Activated T-helper 2 cell treated with anti-CD3 and anti-CD28 coated beads, Interferon-gamma antibody, Interleukin-2, Interleukin-4, amounts not matched to agents 10 μg/mL and 5 μg/mL and 100 μg/mL, durations not matched to agents 14 hours and 24 hours and 36 hours (primary cell): ENCODE measurements at regions not wholly inside any gene's neighbourhood (a gene's known extent, or its start where the extent isn't known, plus 50 kb on each side); places are given as distances from the start of the nearest gene placed in this dataset.

Experiments used
- DNase-seq: peaks from one replicate; pipeline ENCODE4 v3.0.0; 2021; ENCODE audit warnings: low spot score
- H3K27ac Mint-ChIP-seq: one replicate; pipeline ENCODE4 v1.8.0; 2021; ENCODE audit warnings: mixed read lengths
- H3K27me3 Mint-ChIP-seq: one replicate; pipeline ENCODE4 v1.8.0; 2021; ENCODE audit warnings: low read depth, mixed read lengths
- H3K36me3 Mint-ChIP-seq: one replicate; pipeline ENCODE4 v1.8.0; 2021; ENCODE audit warnings: low read depth, mixed read lengths
- H3K4me1 Mint-ChIP-seq: one replicate; pipeline ENCODE4 v1.8.0; 2021; ENCODE audit warnings: low read depth, mixed read lengths
- H3K4me3 Mint-ChIP-seq: one replicate; pipeline ENCODE4 v1.8.0; 2021; ENCODE audit warnings: low read depth, mild to moderate bottlenecking, moderate library complexity, mixed read lengths
- H3K9me3 Mint-ChIP-seq: one replicate; pipeline ENCODE4 v1.8.0; 2021; ENCODE audit warnings: mixed read lengths
- intact Hi-C: fragments of 100-400 bp; cut with micrococcal nuclease; formaldehyde crosslinking; loops from one replicate; pipeline ENCODE4 v1.15.1; 2023

DNA sequence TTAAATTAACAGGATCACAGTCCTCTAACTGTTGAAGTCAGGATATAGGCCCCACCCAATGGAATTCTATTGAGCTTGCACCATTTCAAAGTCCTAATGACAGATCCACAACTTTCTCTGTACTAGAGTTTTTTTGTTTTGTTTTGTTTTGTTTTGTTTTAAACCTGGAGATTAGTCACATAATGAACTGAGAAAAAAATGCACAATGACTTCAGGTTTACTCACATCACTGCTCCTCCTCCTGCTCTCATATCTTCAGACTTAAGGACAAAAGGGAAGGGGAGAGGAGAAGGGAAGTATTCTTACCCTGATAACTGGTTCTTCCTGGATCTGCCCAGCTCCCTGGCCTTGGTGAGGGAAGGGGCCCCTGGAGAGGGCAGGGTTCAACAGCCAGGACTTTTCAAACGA, 208.2 kb upstream of the EPHA4 start:
- H3K27me3 Mint-ChIP-seq = no peaks in the 10 kb centered on the region
- H3K4me3 Mint-ChIP-seq = no peak overlapping the region
- intact Hi-C loops = no loop called here
- no peak for DNase-seq
- H3K4me1 Mint-ChIP-seq = no peaks in the 10 kb centered on the region
- H3K27ac Mint-ChIP-seq = no peak overlapping the region
- no peaks in the 10 kb centered on the region for H3K9me3 Mint-ChIP-seq
- no peaks in the 10 kb centered on the region for H3K36me3 Mint-ChIP-seq

DNA sequence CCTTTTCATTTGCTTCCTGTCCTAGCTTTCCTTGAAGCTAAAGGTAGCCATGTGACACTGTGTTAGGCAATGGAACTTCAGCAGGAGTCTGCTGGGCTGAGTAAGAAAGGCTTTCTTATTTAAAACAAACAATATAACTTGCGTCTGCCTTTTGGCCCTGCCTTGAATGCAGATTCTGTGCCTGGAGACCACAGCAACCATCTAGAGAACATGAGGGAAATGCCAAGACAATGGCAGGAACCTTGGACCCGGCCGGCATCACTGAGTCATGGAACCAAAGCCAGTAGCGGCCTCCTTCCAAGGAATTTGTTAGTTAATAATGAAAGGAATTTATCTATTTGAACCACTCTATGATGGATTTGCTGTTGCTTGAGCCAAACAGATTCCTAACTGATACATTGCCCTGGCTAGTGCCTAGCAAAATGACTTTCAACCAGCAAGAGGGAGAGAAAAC, 207.5 kb upstream of the EPHA4 start:
- intact Hi-C loops = no loop called here
- H3K4me3 Mint-ChIP-seq = no peak overlapping the region
- DNase-seq = no peak
- H3K36me3 Mint-ChIP-seq = no peaks in the 10 kb centered on the region
- H3K27ac Mint-ChIP-seq = no peak overlapping the region
- no peaks in the 10 kb centered on the region for H3K4me1 Mint-ChIP-seq
- H3K27me3 Mint-ChIP-seq = no peaks in the 10 kb centered on the region
- no peaks in the 10 kb centered on the region for H3K9me3 Mint-ChIP-seq

DNA sequence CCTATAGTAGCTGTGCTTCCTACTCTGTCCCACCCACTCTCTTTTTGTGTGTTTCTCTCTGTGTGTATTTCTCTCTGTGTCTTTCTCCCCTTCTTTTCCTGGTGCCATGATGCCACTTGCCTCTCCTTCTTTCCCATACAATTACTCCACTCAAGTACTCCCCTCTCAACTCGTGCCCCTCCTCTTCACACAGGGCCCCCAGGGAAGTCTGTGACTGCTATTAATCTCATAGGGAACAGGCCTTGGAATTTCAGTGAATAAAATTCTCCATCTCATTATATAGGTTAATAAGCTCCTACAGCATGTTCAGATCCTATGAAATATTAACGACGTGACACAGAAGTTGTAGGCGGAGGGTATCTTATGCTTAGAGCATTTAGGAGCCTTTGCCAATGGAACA, 205.9 kb upstream of the EPHA4 start:
- intact Hi-C loops = no loop called here
- H3K4me1 Mint-ChIP-seq = no peaks in the 10 kb centered on the region
- no peak for DNase-seq
- no peak overlapping the region for H3K27ac Mint-ChIP-seq
- H3K27me3 Mint-ChIP-seq = no peaks in the 10 kb centered on the region
- no peak overlapping the region for H3K4me3 Mint-ChIP-seq
- no peaks in the 10 kb centered on the region for H3K36me3 Mint-ChIP-seq
- no peaks in the 10 kb centered on the region for H3K9me3 Mint-ChIP-seq

DNA sequence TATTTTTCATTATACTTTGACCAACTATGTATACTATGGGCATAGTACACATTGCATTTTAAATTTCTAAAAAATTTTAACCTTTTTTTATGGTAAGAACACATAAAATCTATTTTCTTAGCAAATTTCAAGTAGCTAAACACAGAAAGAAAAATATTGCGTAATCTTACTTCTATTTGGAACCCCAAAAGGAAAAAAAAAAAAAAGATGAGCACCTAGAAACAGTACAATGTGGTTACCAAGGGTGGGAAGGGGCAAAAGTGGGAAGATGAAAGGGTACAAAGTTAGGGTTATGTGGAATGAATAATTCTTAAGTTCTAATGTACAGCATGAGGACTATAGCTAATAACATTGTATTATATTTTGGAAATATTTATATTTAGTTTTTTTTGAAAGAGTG, 205.0 kb upstream of the EPHA4 start:
- no peaks in the 10 kb centered on the region for H3K27me3 Mint-ChIP-seq
- H3K27ac Mint-ChIP-seq = no peak overlapping the region
- no peak for DNase-seq
- no peaks in the 10 kb centered on the region for H3K9me3 Mint-ChIP-seq
- no peaks in the 10 kb centered on the region for H3K36me3 Mint-ChIP-seq
- H3K4me3 Mint-ChIP-seq = no peak overlapping the region
- intact Hi-C loops = no loop called here
- no peaks in the 10 kb centered on the region for H3K4me1 Mint-ChIP-seq

DNA sequence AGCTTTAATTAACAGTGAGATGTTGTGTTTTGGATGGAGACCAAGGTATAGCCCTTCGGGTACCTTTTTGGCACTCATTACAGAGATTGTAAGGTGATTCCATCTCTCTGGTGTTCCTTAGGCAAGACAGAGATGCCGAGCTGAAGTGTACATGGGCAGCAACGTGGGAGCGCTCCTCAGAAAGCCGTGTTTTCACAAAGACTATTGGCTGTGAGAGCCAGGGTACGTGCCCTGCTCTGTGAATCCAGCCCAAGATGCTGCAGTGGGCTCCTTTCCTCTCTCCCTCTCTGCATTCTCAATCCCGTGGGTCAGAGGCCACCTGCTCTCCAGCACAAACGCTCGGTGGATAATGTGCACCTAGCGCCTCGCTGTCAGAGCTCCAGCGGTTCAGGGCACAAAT, 203.0 kb upstream of the EPHA4 start:
- Mint-ChIP-seq H3K27ac (no peak overlapping the region), H3K4me1 (no peaks in the 10 kb centered on the region), H3K27me3 (no peaks in the 10 kb centered on the region), H3K4me3 (no peak overlapping the region), H3K36me3 (no peaks in the 10 kb centered on the region), H3K9me3 (no peaks in the 10 kb centered on the region)
- intact Hi-C loops = no loop called here
- DNase-seq = no peak

DNA sequence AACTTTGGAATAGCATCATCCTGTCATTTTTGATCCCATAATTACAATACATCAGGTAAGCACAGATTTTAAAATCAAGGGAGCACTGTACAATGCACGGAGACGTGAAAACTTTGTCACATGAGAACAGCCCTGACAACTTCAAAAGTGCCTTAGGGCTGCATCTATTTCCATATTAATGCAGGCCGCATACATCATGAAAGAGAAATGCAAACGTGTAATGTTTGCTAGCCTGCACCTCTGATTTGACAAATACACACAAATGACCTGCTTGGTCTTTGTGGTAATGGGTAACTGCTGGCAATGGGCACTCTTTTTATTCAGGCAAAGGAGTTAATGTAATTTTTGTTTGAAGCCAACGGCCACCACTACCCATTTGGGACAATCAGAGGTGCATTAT, 202.0 kb upstream of the EPHA4 start:
- no peak for DNase-seq
- Mint-ChIP-seq H3K36me3 (no peaks in the 10 kb centered on the region), H3K9me3 (no peaks in the 10 kb centered on the region), H3K27ac (no peak overlapping the region), H3K4me3 (no peak overlapping the region), H3K4me1 (no peaks in the 10 kb centered on the region), H3K27me3 (no peaks in the 10 kb centered on the region)
- intact Hi-C loops = no loop called here

DNA sequence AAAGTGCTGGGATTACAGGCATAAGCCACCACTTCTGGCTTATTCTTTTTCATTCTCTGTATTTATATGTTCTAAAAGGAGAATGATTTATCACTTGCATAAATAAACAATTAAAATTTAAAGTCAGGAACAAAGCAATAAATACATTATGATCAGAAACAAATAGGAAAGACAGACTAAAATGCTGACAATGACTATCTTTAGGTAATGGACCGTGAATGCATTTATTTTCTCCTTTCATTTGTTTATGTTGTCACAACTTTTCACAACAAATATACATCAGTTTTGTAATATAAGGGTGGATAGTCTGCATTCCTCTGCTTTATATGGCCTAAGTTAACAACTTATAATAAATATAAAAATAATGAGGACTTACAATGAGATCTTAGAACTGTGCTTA, 199.2 kb upstream of the EPHA4 start:
- Mint-ChIP-seq H3K27ac (no peak overlapping the region), H3K9me3 (no peaks in the 10 kb centered on the region), H3K27me3 (no peaks in the 10 kb centered on the region), H3K36me3 (no peaks in the 10 kb centered on the region), H3K4me3 (no peak overlapping the region), H3K4me1 (no peaks in the 10 kb centered on the region)
- intact Hi-C loops = no loop called here
- no peak for DNase-seq

DNA sequence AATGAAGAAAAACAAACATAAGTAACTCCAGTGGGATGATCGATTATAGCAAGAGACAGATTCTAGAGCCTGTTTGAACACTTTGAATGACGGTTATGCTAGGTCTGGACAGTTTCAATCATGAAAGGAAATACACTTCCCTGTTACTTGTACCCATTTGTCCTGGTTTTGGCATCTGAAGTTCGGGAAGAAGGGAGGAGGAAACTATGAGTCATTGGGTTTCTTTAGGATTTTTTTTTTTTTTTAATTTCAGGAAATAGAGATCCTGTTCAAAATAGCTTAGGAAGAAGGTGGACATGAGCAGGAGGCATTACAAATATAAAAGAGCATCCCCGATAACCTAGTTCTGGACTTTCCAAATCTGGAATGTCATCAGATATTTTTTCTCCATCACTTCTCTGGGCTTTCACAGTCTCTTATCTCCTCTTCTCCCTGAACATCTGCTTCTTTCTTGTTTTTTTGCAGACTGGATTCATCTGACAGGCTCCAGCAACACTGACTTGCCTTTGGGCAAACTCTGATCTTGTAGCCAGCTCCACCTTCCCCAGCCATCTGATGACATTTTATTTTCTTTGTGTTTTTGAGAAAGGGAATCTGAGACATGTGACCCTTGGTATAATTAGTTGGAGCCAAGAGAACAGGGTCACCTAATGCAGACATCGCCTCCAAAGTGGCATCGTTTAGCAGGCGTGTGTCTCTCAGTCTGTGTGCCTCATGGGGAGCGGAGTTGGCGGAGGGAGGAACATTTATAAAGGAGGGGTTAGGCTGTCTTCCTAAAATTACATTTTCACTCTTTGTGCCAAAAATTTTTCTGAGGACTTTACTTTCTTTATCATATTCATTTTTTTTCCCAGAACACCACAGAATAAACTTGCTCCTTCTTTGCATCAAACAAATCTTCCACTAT, 195.3 kb upstream of the EPHA4 start:
- Mint-ChIP-seq H3K27me3 (no peaks in the 10 kb centered on the region), H3K9me3 (no peaks in the 10 kb centered on the region), H3K27ac (no peak overlapping the region), H3K4me1 (no peaks in the 10 kb centered on the region), H3K4me3 (no peak overlapping the region), H3K36me3 (no peaks in the 10 kb centered on the region)
- intact Hi-C loops = no loop called here
- no peak for DNase-seq

DNA sequence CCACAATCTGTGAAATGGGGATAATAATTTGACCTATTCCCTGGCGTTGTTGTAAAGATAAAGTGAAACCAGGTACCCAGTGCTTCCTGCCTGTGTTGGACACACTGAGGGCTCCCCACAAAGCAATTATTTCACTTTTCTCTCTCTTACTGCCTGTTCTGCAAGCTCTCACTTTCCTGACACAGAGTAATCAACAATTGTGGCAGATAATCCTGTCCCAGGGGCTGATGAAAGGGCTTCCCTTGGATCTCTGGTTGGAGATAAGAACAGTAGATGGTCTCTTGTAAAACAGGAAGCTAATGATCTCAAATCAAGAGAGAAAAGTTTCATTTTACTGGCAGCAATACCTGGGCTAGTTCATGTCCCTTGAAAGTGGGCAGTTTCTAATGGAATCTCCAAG, 190.4 kb upstream of the EPHA4 start:
- H3K36me3 Mint-ChIP-seq = no peaks in the 10 kb centered on the region

DNA sequence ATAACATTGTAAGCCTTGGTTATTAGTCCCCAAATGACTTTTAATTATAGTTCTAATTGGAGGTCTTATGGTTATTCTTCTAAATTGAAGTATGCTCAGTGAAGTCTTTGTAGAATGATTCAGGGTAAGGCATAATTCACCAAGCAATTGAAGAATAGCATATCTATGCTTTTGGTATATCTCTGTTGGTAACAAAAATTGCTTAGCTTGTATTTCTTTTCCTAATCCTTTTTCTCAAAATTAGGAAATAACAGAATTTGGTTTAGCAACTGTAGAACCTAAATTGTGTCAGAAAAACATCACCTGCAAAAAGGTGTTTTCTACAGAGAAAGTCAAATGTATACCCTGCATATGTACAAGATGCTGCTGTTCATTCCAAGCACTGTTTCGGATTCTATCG, 189.2 kb upstream of the EPHA4 start:
- H3K27ac Mint-ChIP-seq = no peak overlapping the region
- H3K4me1 Mint-ChIP-seq = no peaks in the 10 kb centered on the region
- H3K9me3 Mint-ChIP-seq = no peaks in the 10 kb centered on the region
- H3K4me3 Mint-ChIP-seq = no peak overlapping the region
- no peak for DNase-seq
- intact Hi-C loops = no loop called here
- H3K27me3 Mint-ChIP-seq = no peaks in the 10 kb centered on the region
- no peaks in the 10 kb centered on the region for H3K36me3 Mint-ChIP-seq

More for the DNA sequence above, 190.4 kb upstream of the EPHA4 start:
- H3K4me3 Mint-ChIP-seq = no peak overlapping the region
- H3K9me3 Mint-ChIP-seq = no peaks in the 10 kb centered on the region
- intact Hi-C loops = no loop called here
- no peaks in the 10 kb centered on the region for H3K4me1 Mint-ChIP-seq
- no peak overlapping the region for H3K27ac Mint-ChIP-seq
- DNase-seq = no peak
- H3K27me3 Mint-ChIP-seq = no peaks in the 10 kb centered on the region

DNA sequence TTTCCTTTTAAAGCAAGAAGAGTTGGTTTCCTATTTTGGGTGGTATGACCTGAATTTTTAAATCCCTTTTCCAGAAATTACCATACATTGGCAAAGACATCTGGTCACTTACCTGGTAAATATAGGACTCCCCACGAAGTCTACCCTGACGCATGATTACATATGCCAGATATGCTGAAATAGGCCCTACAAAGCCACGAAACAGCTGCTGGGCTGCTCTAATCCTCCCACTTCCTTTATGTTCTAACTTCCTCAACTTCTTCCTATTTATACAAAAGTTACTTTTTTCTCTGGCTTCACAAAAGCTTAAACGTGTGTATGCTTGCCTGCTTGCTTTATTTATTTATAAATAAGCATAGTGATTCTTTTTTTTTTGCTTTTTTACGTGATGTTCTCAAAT, 186.0 kb upstream of the EPHA4 start:
- H3K27me3 Mint-ChIP-seq = no peaks in the 10 kb centered on the region
- H3K9me3 Mint-ChIP-seq = no peaks in the 10 kb centered on the region
- H3K27ac Mint-ChIP-seq = no peak overlapping the region
- no peak overlapping the region for H3K4me3 Mint-ChIP-seq
- H3K4me1 Mint-ChIP-seq = no peaks in the 10 kb centered on the region
- intact Hi-C loops = no loop called here
- H3K36me3 Mint-ChIP-seq = no peaks in the 10 kb centered on the region
- no peak for DNase-seq

DNA sequence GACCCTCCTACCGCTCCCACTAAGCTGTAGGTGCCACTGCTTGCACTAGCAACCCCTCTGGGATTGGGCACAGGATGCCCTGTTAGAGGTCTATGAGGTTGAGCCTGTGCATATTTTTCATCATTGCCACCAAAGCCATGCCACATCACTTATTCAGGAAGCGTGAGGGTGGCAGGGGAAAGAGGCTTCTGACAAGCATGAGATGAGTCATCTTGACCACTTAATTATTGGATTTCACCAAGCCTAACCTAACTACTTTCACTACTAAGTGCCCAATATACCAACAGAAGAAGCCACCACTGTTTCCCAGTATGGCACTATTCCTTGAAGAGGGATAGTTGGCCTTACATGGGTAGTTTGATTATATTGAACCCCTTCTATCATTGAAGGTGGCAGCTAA, 181.3 kb upstream of the EPHA4 start:
- Mint-ChIP-seq H3K36me3 (no peaks in the 10 kb centered on the region), H3K4me3 (no peak overlapping the region), H3K27ac (no peak overlapping the region), H3K27me3 (no peaks in the 10 kb centered on the region), H3K9me3 (peaks cover 6% of the 10 kb centered on the region), H3K4me1 (no peaks in the 10 kb centered on the region)
- intact Hi-C loops = no loop called here
- DNase-seq = no peak

DNA sequence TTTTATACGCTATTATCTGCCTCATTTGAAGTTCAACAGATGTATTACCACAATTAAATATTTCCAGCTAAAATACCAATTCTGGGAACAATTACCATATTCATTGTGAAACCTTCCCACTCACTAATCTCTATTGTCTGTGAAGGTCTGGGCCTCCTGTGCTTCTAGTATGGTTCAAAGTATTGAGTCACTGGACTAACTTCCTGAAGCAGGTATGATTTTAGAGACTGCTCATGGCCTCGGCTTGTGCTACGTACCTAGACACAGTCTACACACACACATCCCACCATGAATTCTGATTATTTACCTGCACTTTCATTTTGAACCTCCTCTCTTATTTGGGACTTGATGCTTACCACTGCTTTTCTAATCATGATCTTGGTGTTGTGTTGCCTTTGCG, 180.7 kb upstream of the EPHA4 start:
- Mint-ChIP-seq H3K4me3 (no peak overlapping the region), H3K36me3 (no peaks in the 10 kb centered on the region), H3K27me3 (no peaks in the 10 kb centered on the region), H3K4me1 (no peaks in the 10 kb centered on the region), H3K9me3 (peaks cover 6% of the 10 kb centered on the region), H3K27ac (no peak overlapping the region)
- intact Hi-C loops = no loop called here
- no peak for DNase-seq

DNA sequence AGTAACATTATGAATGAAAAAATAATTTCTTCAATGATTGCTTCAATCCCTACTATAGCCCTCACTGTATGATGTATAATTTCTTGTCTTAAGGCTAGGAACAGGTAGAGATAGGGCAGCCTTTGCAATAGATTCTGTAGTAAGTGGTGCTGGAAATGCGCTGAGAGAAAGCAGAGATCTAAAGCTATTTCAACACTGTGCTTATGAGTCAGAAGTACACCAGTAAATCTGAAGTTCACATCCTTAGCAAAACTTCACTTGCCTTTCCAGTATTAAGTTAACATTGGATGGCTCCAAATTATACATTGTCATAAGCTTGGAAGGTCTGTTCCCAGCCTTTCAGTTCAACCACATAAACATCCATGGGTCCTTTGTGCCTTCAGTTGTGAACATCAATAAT, 178.2 kb upstream of the EPHA4 start:
- intact Hi-C loops = no loop called here
- DNase-seq = no peak
- no peaks in the 10 kb centered on the region for H3K4me1 Mint-ChIP-seq
- no peak overlapping the region for H3K4me3 Mint-ChIP-seq
- peaks cover 6% of the 10 kb centered on the region for H3K9me3 Mint-ChIP-seq
- no peaks in the 10 kb centered on the region for H3K36me3 Mint-ChIP-seq
- H3K27me3 Mint-ChIP-seq = no peaks in the 10 kb centered on the region
- no peak overlapping the region for H3K27ac Mint-ChIP-seq
